Esophagus muscularis mucosa (tissue), 4 donors: ENCODE measurements at regions not wholly inside any gene's neighbourhood (a gene's known extent, or its start where the extent isn't known, plus 50 kb on each side); places are given as distances from the start of the nearest gene placed in this dataset.

Experiments used
- CTCF ChIP-seq, 3 experiments: fragments of 200-600 bp in 2 of 3; fragments of 450-650 bp in 1 of 3; sonication (generic) in 2 of 3; IDR thresholded peaks; one replicate each; pipeline ENCODE4 v1.5.1; 2017 to 2019; ENCODE audit warnings: antibody characterized with exemption in 3 of 3, mild to moderate bottlenecking in 2 of 3, moderate library complexity in 1 of 3
- EP300 ChIP-seq: sonication (generic); formaldehyde crosslinking; IDR thresholded peaks from one replicate; pipeline ENCODE4 v1.6.1; 2017; ENCODE audit warnings: antibody characterized with exemption
- POLR2A ChIP-seq: fragments of 450-650 bp; IDR thresholded peaks from one replicate; pipeline ENCODE4 v1.6.1; 2017; ENCODE audit warnings: antibody characterized with exemption, moderate library complexity, mild to moderate bottlenecking, low read depth

- TF ChIP-seq EP300 (no peak), POLR2A (no peak), CTCF (IDR thresholded peaks at IDR 0.05) (no peak)
Observed at GRCh38 chr11:107221748-107222285, 203.5 kb upstream of the GUCY1A2 start.
